ENCODE measurements at regions not wholly inside any gene's neighbourhood (a gene's known extent, or its start where the extent isn't known, plus 50 kb on each side); places are given as distances from the start of the nearest gene placed in this dataset.
"Not testable (repeated sequence)": the region's sequence is repeated elsewhere in the genome, so short reads cannot be mapped to it uniquely, and the experiment has no call there.

GRCh38 chr6:144690133-144690532 is 405.0 kb downstream of the UTRN start:
- TF ChIP-seq, protein P1, sequence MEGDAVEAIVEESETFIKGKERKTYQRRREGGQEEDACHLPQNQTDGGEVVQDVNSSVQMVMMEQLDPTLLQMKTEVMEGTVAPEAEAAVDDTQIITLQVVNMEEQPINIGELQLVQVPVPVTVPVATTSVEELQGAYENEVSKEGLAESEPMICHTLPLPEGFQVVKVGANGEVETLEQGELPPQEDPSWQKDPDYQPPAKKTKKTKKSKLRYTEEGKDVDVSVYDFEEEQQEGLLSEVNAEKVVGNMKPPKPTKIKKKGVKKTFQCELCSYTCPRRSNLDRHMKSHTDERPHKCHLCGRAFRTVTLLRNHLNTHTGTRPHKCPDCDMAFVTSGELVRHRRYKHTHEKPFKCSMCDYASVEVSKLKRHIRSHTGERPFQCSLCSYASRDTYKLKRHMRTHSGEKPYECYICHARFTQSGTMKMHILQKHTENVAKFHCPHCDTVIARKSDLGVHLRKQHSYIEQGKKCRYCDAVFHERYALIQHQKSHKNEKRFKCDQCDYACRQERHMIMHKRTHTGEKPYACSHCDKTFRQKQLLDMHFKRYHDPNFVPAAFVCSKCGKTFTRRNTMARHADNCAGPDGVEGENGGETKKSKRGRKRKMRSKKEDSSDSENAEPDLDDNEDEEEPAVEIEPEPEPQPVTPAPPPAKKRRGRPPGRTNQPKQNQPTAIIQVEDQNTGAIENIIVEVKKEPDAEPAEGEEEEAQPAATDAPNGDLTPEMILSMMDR (IDR thresholded peaks at IDR 0.05), result no peak
- DNase-seq (ENCODE audit: low spot score in 2 of 2), result no peak
- intact Hi-C loops (cut with DNase I), result no loop called here

GRCh38 chr6:144690666-144691065 is 405.5 kb downstream of the UTRN start:
- no peak for DNase-seq (ENCODE audit: low spot score in 2 of 2)
- TF ChIP-seq, protein P1 (IDR thresholded peaks at IDR 0.05), result no peak
- Histone ChIP-seq H3K9me3 (peaks cover 0 to 19% of the 10 kb centered on the region in 2 donors), H3K27me3 (no peaks in the 10 kb centered on the region), H3K4me1 (no peaks in the 10 kb centered on the region), H3K27ac (no peak overlapping the region), H3K4me3 (no peak overlapping the region), H3K36me3 (no peaks in the 10 kb centered on the region)
- intact Hi-C loops (cut with DNase I), result no loop called here

More at GRCh38 chr6:144690133-144690532, 405.0 kb downstream of the UTRN start:
- Histone ChIP-seq H3K27ac (no peak overlapping the region), H3K4me3 (no peak overlapping the region), H3K4me1 (no peaks in the 10 kb centered on the region), H3K36me3 (no peaks in the 10 kb centered on the region), H3K27me3 (no peaks in the 10 kb centered on the region), H3K9me3 (peaks cover 0 to 19% of the 10 kb centered on the region in 2 donors)

GRCh38 chr6:144692050-144692449 is 406.9 kb downstream of the UTRN start:
- H3K27me3 ChIP-seq; intact Hi-C loops (cut with DNase I); DNase-seq (ENCODE audit: low spot score in 2 of 2); H3K4me1 ChIP-seq; H3K4me3 ChIP-seq; H3K27ac ChIP-seq; H3K36me3 ChIP-seq: not testable (repeated sequence)
- peaks cover 0 to 16% of the 10 kb centered on the region in 2 donors for H3K9me3 ChIP-seq

- intact Hi-C loops (cut with DNase I), result no loop called here
- H3K4me1 ChIP-seq, result no peaks in the 10 kb centered on the region
- no peak overlapping the region for H3K27ac ChIP-seq
- TF ChIP-seq, protein P1 (IDR thresholded peaks at IDR 0.05), result no peak
- H3K27me3 ChIP-seq, result no peaks in the 10 kb centered on the region
- peaks cover 7 to 10% of the 10 kb centered on the region in 2 donors for H3K36me3 ChIP-seq
- no peak for DNase-seq (ENCODE audit: low spot score in 2 of 2)
- H3K9me3 ChIP-seq, result peaks cover 0 to 6% of the 10 kb centered on the region in 2 donors
- H3K4me3 ChIP-seq, result no peak overlapping the region
Measured at GRCh38 chr6:144695858-144696533, 410.9 kb downstream of the UTRN start.

DNA sequence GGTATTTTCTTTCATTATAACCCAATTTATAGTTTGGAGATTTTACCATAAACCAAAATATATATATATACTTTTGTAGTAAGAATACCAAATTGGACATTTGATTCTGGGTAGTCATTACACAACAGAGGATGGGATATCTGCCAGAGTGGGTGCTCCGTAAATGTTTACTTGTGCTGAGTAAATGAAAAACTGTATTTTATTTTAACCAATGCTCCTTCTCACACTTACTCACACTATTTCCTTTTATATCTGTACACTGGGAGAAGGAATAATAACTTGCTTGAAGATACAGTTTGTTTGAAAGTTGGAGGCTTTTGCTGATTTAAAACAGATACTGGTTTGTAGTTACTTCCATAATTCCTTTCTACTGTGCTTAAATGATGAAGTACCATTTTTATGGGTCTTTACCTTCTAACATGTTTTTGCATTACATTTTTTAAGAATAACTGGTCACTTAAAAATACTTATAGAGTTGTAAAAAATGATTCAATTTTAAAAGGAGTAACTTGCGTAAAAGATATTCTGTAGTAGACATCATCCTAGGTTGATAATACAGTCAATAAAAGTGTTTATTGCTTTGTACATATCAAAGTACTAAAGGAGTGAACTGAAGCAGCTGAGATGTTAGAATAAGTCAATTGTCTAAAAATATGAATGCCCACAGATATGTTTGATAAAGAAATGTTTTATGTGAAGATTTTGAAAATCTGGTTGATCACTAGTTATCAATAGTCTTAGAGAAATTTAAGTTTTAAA is 411.7 kb downstream of the UTRN start:
- Histone ChIP-seq H3K27ac (no peak overlapping the region), H3K27me3 (no peaks in the 10 kb centered on the region), H3K36me3 (peaks cover 7 to 16% of the 10 kb centered on the region in 2 donors), H3K9me3 (peaks cover 0 to 6% of the 10 kb centered on the region in 2 donors), H3K4me3 (no peak overlapping the region), H3K4me1 (no peaks in the 10 kb centered on the region)
- TF ChIP-seq, protein P1 (IDR thresholded peaks at IDR 0.05), result no peak
- intact Hi-C loops (cut with DNase I), result no loop called here
- DNase-seq (ENCODE audit: low spot score in 2 of 2), result no peak

DNA sequence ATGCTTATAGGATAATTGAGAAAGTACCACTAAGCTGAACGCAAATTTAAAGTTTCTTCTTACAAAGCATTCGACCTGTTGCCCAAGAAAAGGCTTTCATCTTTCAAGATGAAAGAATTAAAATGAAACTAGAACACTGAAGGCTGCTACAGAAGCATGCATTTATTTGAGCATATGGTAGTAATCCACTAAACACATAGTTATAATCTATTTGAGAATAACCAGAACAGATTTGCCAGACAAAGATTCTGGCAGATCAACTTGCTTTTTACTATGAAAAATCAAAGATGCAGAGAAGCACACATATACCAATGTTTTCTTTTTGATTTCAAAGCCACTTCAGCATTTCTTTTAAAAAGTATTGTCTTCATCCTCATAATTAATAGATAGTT is 412.2 kb downstream of the UTRN start:
- Histone ChIP-seq H3K4me1 (no peaks in the 10 kb centered on the region), H3K9me3 (peaks cover 0 to under 1% of the 10 kb centered on the region in 2 donors), H3K27ac (no peak overlapping the region), H3K4me3 (no peak overlapping the region), H3K27me3 (no peaks in the 10 kb centered on the region), H3K36me3 (peaks cover 7 to 16% of the 10 kb centered on the region in 2 donors)
- intact Hi-C loops (cut with DNase I), result no loop called here
- TF ChIP-seq, protein P1 (IDR thresholded peaks at IDR 0.05), result no peak
- no peak for DNase-seq (ENCODE audit: low spot score in 2 of 2)

All from ascending aorta (tissue), 2 donors.